ENCODE measurements at regions not wholly inside any gene's neighbourhood (a gene's known extent, or its start where the extent isn't known, plus 50 kb on each side); places are given as distances from the start of the nearest gene placed in this dataset.
"Not testable (repeated sequence)": the region's sequence is repeated elsewhere in the genome, so short reads cannot be mapped to it uniquely, and the experiment has no call there.

- Histone ChIP-seq H3K9me3 (no peaks in the 10 kb centered on the region), H3K36me3 (no peaks in the 10 kb centered on the region), H3K27me3 (no peaks in the 10 kb centered on the region), H3K27ac (no peak overlapping the region), H3K4me1 (no peaks in the 10 kb centered on the region), H3K4me3 (no peak overlapping the region)
- intact Hi-C loops (cut with DNase I; ENCODE audit: low total_unique reads) = no loop called here
- no peak for DNase-seq
- TF ChIP-seq POLR2A (IDR thresholded peaks at IDR 0.05) (no peak), CTCF (IDR thresholded peaks at IDR 0.05) (no peak)
These were observed 91.3 kb downstream of the MFAP3L start for GRCh38 chr4:169934794-169935429.

GRCh38 chr4:169933531-169933930 is 92.7 kb downstream of the MFAP3L start:
- intact Hi-C loops (cut with DNase I; ENCODE audit: low total_unique reads) = no loop called here
- H3K27ac ChIP-seq = no peak overlapping the region
- no peaks in the 10 kb centered on the region for H3K9me3 ChIP-seq
- DNase-seq = no peak
- H3K27me3 ChIP-seq = no peaks in the 10 kb centered on the region
- H3K4me3 ChIP-seq = no peak overlapping the region
- H3K36me3 ChIP-seq = no peaks in the 10 kb centered on the region
- no peak for TF ChIP-seq POLR2A (IDR thresholded peaks at IDR 0.05)
- no peak for TF ChIP-seq CTCF (IDR thresholded peaks at IDR 0.05)
- no peaks in the 10 kb centered on the region for H3K4me1 ChIP-seq

GRCh38 chr4:169931964-169932363 is 94.2 kb downstream of the MFAP3L start:
- Histone ChIP-seq H3K4me1 (no peaks in the 10 kb centered on the region), H3K4me3 (no peak overlapping the region), H3K9me3 (no peaks in the 10 kb centered on the region), H3K27me3 (no peaks in the 10 kb centered on the region), H3K27ac (no peak overlapping the region), H3K36me3 (no peaks in the 10 kb centered on the region)
- intact Hi-C loops (cut with DNase I; ENCODE audit: low total_unique reads) = no loop called here
- DNase-seq = no peak
- no peak for TF ChIP-seq POLR2A (IDR thresholded peaks at IDR 0.05)
- no peak for TF ChIP-seq CTCF (IDR thresholded peaks at IDR 0.05)

- H3K4me3 ChIP-seq; H3K36me3 ChIP-seq; intact Hi-C loops (cut with DNase I; ENCODE audit: low total_unique reads); H3K4me1 ChIP-seq; H3K27me3 ChIP-seq; H3K27ac ChIP-seq; H3K9me3 ChIP-seq; DNase-seq: not testable (repeated sequence)
These were observed 95.4 kb downstream of the MFAP3L start for GRCh38 chr4:169930755-169931154.

- no peak overlapping the region for H3K27ac ChIP-seq
- H3K4me1 ChIP-seq = no peaks in the 10 kb centered on the region
- intact Hi-C loops (cut with DNase I; ENCODE audit: low total_unique reads) = no loop called here
- TF ChIP-seq POLR2A (IDR thresholded peaks at IDR 0.05) (no peak), CTCF (IDR thresholded peaks at IDR 0.05) (no peak)
- DNase-seq = no peak
- no peaks in the 10 kb centered on the region for H3K36me3 ChIP-seq
- H3K4me3 ChIP-seq = no peak overlapping the region
- no peaks in the 10 kb centered on the region for H3K9me3 ChIP-seq
- no peaks in the 10 kb centered on the region for H3K27me3 ChIP-seq
These were observed 98.9 kb downstream of the MFAP3L start for GRCh38 chr4:169927280-169927679.

GRCh38 chr4:169925678-169926077 is 100.5 kb downstream of the MFAP3L start:
- Histone ChIP-seq H3K36me3 (no peaks in the 10 kb centered on the region), H3K27ac (no peak overlapping the region), H3K4me3 (no peak overlapping the region), H3K9me3 (no peaks in the 10 kb centered on the region), H3K27me3 (no peaks in the 10 kb centered on the region), H3K4me1 (no peaks in the 10 kb centered on the region)
- TF ChIP-seq CTCF (IDR thresholded peaks at IDR 0.05) (no peak), POLR2A (IDR thresholded peaks at IDR 0.05) (no peak)
- no peak for DNase-seq
- intact Hi-C loops (cut with DNase I; ENCODE audit: low total_unique reads) = no loop called here
